HUES6 (cell line): ENCODE measurements at regions not wholly inside any gene's neighbourhood (a gene's known extent, or its start where the extent isn't known, plus 50 kb on each side); places are given as distances from the start of the nearest gene placed in this dataset.

Experiments used
- H3K27ac ChIP-seq: 2 replicates; pipeline ENCODE4 v1.7.0; 2013; ENCODE audit warnings: low read depth, mild to moderate bottlenecking, low read length, inconsistent platforms
- H3K27me3 ChIP-seq: 2 replicates; pipeline ENCODE4 v1.6.1; 2013; ENCODE audit warnings: low read length; ENCODE audit not compliant: control insufficient read depth, insufficient read depth
- H3K36me3 ChIP-seq: 2 replicates; pipeline ENCODE4 v1.6.1; 2013; ENCODE audit warnings: low read length; ENCODE audit not compliant: control insufficient read depth, insufficient read depth
- H3K4me1 ChIP-seq: 2 replicates; pipeline ENCODE4 v1.6.1; 2013; ENCODE audit warnings: low read length; ENCODE audit not compliant: control insufficient read depth, insufficient read depth
- H3K4me3 ChIP-seq: 2 replicates; pipeline ENCODE4 v1.5.1; 2013; ENCODE audit warnings: low read depth, low read length
- H3K9ac ChIP-seq: one replicate; pipeline ENCODE4 v1.6.1; 2013; ENCODE audit warnings: mild to moderate bottlenecking, low read length
- H3K9me3 ChIP-seq: 2 replicates; pipeline ENCODE4 v1.6.1; 2013; ENCODE audit warnings: low read depth, low read length; ENCODE audit not compliant: control insufficient read depth, insufficient read depth

- no peaks in the 10 kb centered on the region for H3K36me3 ChIP-seq
- no peak overlapping the region for H3K4me3 ChIP-seq
- no peaks in the 10 kb centered on the region for H3K27me3 ChIP-seq
- no peaks in the 10 kb centered on the region for H3K4me1 ChIP-seq
- no peak overlapping the region for H3K9ac ChIP-seq
- H3K27ac ChIP-seq: no peak overlapping the region
- 0 out of 2 replicates have a peak, but pooled peaks cover 2% of the 10 kb centered on the region for H3K9me3 ChIP-seq
These were observed 115.4 kb downstream of the RIPK4 start for GRCh38 chr21:41651406-41651805.

- H3K4me3 ChIP-seq: no peak overlapping the region
- no peaks in the 10 kb centered on the region for H3K4me1 ChIP-seq
- no peak overlapping the region for H3K9ac ChIP-seq
- no peaks in the 10 kb centered on the region for H3K36me3 ChIP-seq
- H3K9me3 ChIP-seq: 0 out of 2 replicates have a peak, but pooled peaks cover 2% of the 10 kb centered on the region
- no peaks in the 10 kb centered on the region for H3K27me3 ChIP-seq
- H3K27ac ChIP-seq: no peak overlapping the region
These were observed 116.2 kb downstream of the RIPK4 start for GRCh38 chr21:41650526-41651145.

GRCh38 chr21:41648591-41649031 lies 118.2 kb downstream of the RIPK4 start:
- Histone ChIP-seq H3K9ac (no peak overlapping the region), H3K4me3 (no peak overlapping the region), H3K9me3 (no peaks in the 10 kb centered on the region), H3K4me1 (no peaks in the 10 kb centered on the region), H3K27me3 (no peaks in the 10 kb centered on the region), H3K36me3 (no peaks in the 10 kb centered on the region), H3K27ac (no peak overlapping the region)

GRCh38 chr21:41647806-41648561 lies 118.9 kb downstream of the RIPK4 start:
- no peaks in the 10 kb centered on the region for H3K27me3 ChIP-seq
- no peaks in the 10 kb centered on the region for H3K4me1 ChIP-seq
- H3K9me3 ChIP-seq: no peaks in the 10 kb centered on the region
- no peak overlapping the region for H3K27ac ChIP-seq
- no peaks in the 10 kb centered on the region for H3K36me3 ChIP-seq
- no peak overlapping the region for H3K4me3 ChIP-seq
- H3K9ac ChIP-seq: no peak overlapping the region

- no peak overlapping the region for H3K9ac ChIP-seq
- H3K27ac ChIP-seq: no peak overlapping the region
- H3K27me3 ChIP-seq: no peaks in the 10 kb centered on the region
- no peaks in the 10 kb centered on the region for H3K36me3 ChIP-seq
- H3K9me3 ChIP-seq: peaks cover 3% of the 10 kb centered on the region; the same call in 1 of the 2 replicates
- H3K4me3 ChIP-seq: no peak overlapping the region
- peaks cover 10% of the 10 kb centered on the region; the same call in 1 of the 2 replicates for H3K4me1 ChIP-seq
These were observed 123.4 kb downstream of the RIPK4 start for GRCh38 chr21:41643246-41643966.

- no peaks in the 10 kb centered on the region for H3K27me3 ChIP-seq
- no peaks in the 10 kb centered on the region for H3K36me3 ChIP-seq
- H3K27ac ChIP-seq: no peak overlapping the region; the same call in 1 of the 2 replicates
- H3K4me3 ChIP-seq: no peak overlapping the region
- H3K9ac ChIP-seq: no peak overlapping the region
- H3K4me1 ChIP-seq: peaks cover 10% of the 10 kb centered on the region; the same call in 1 of the 2 replicates
- peaks cover 8% of the 10 kb centered on the region for H3K9me3 ChIP-seq
These were observed 124.8 kb downstream of the RIPK4 start for GRCh38 chr21:41641821-41642701.

- Histone ChIP-seq H3K27me3 (no peaks in the 10 kb centered on the region), H3K9me3 (peaks cover 8% of the 10 kb centered on the region), H3K27ac (peak overlapping the region; percentile 36; the same call in 1 of the 2 replicates), H3K9ac (peak overlapping the region; percentile 36), H3K4me3 (no peak overlapping the region), H3K36me3 (no peaks in the 10 kb centered on the region), H3K4me1 (peaks cover 10% of the 10 kb centered on the region; the same call in 1 of the 2 replicates)
These were observed 125.4 kb downstream of the RIPK4 start for GRCh38 chr21:41641510-41641815.

- Histone ChIP-seq H3K36me3 (no peaks in the 10 kb centered on the region), H3K27ac (peak overlapping the region; percentile 36; the same call in 1 of the 2 replicates), H3K9ac (peak overlapping the region; percentile 36), H3K4me1 (peaks cover 10% of the 10 kb centered on the region; the same call in 1 of the 2 replicates), H3K27me3 (no peaks in the 10 kb centered on the region), H3K4me3 (no peak overlapping the region), H3K9me3 (peaks cover 8% of the 10 kb centered on the region)
These were observed 125.9 kb downstream of the RIPK4 start for GRCh38 chr21:41640748-41641509.

- peaks cover 8% of the 10 kb centered on the region for H3K9me3 ChIP-seq
These were observed 127.1 kb downstream of the RIPK4 start for GRCh38 chr21:41639766-41640165.

GRCh38 chr21:41639336-41639735 lies 127.5 kb downstream of the RIPK4 start:
- Histone ChIP-seq H3K9ac (no peak overlapping the region), H3K36me3 (no peaks in the 10 kb centered on the region), H3K9me3 (peaks cover 8% of the 10 kb centered on the region), H3K4me3 (no peak overlapping the region), H3K4me1 (peaks cover 15% of the 10 kb centered on the region), H3K27me3 (no peaks in the 10 kb centered on the region), H3K27ac (no peak overlapping the region)

More at GRCh38 chr21:41639766-41640165, 127.1 kb downstream of the RIPK4 start:
- H3K4me1 ChIP-seq: peaks cover 11% of the 10 kb centered on the region
- H3K36me3 ChIP-seq: no peaks in the 10 kb centered on the region
- no peak overlapping the region for H3K9ac ChIP-seq
- H3K27ac ChIP-seq: no peak overlapping the region
- no peak overlapping the region for H3K4me3 ChIP-seq
- no peaks in the 10 kb centered on the region for H3K27me3 ChIP-seq
